ENCODE measurements at regions not wholly inside any gene's neighbourhood (a gene's known extent, or its start where the extent isn't known, plus 50 kb on each side); places are given as distances from the start of the nearest gene placed in this dataset.

DNA sequence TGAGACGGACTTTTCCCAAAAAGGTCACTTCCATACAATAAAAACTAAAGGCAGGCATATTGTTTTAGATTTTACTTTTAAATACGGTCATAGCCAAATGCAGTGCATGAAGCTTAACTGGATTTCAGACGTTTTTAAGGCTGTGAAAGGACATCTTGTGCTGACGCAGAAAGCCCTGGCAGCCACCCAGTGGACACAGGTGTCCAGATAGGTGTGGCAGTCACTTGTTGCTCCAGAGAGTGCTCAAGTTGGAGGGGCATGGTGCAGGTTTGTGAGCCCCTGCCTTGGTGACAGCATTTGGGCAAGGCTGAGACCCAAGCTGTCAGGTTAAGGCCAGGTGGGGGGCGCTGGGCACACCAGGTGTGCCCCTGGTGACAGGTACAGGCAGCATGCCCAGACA lies 135.8 kb upstream of the TBL1X start:
- H2AFZ ChIP-seq (ENCODE audit: low read depth), result no peak overlapping the region
- TF ChIP-seq, protein P1, sequence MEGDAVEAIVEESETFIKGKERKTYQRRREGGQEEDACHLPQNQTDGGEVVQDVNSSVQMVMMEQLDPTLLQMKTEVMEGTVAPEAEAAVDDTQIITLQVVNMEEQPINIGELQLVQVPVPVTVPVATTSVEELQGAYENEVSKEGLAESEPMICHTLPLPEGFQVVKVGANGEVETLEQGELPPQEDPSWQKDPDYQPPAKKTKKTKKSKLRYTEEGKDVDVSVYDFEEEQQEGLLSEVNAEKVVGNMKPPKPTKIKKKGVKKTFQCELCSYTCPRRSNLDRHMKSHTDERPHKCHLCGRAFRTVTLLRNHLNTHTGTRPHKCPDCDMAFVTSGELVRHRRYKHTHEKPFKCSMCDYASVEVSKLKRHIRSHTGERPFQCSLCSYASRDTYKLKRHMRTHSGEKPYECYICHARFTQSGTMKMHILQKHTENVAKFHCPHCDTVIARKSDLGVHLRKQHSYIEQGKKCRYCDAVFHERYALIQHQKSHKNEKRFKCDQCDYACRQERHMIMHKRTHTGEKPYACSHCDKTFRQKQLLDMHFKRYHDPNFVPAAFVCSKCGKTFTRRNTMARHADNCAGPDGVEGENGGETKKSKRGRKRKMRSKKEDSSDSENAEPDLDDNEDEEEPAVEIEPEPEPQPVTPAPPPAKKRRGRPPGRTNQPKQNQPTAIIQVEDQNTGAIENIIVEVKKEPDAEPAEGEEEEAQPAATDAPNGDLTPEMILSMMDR (conservative IDR thresholded peaks at IDR 0.05; ENCODE audit: low read depth, low read length), result no peak
- no peaks in the 10 kb centered on the region for H3K79me2 ChIP-seq (ENCODE audit: insufficient read depth, low read depth)
- H3K4me3 ChIP-seq (IDR thresholded peaks at IDR 0.05; ENCODE audit: insufficient read depth, low read depth, low read length), result no peak overlapping the region
- no peaks in the 10 kb centered on the region for H4K20me1 ChIP-seq (ENCODE audit: insufficient read depth)
- no peak overlapping the region for H3K4me2 ChIP-seq
- H3K27ac ChIP-seq, result no peak overlapping the region
- no peaks in the 10 kb centered on the region for H3K27me3 ChIP-seq (ENCODE audit: insufficient read depth, low read depth)
- H3K4me1 ChIP-seq (ENCODE audit: low read depth, poor library complexity, severe bottlenecking), result no peaks in the 10 kb centered on the region
- H3K36me3 ChIP-seq (ENCODE audit: insufficient read depth), result no peaks in the 10 kb centered on the region
- no peak overlapping the region for H3K9ac ChIP-seq

DNA sequence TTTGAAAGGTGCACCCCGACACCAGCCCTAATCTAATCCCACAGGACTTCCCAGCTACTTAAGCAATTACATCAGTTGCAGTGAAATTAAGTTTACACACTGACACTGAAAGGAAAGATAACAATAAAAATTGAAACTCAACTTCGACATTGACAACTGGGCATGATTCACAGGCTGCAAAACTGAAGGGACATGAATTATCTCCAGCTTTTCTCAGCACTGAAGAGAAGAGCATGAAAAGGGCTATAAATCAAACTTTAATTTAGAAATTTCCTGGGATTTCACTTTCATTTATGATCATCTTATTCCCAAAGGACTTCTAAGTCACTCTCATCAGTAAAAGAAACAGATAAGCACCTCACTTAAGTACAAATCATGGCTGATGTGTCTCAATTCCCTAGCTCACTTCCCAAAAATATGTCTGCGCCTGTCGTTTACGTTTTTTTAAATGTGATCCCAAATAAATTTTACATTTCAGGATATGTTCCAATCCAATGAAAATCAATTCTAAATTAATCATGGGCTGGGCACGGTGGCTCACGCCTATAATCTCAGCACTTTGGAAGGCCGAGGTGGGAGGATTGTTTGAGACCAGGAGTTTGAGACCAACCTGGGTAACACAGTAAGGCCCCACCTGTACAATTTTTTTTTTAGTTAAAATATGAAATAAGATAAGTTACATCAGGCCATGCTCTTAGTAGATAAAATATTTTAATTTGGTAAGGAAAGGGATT lies 134.4 kb upstream of the TBL1X start:
- Histone ChIP-seq H3K27ac (no peak overlapping the region), H4K20me1 (ENCODE audit: insufficient read depth) (no peaks in the 10 kb centered on the region), H3K27me3 (ENCODE audit: insufficient read depth, low read depth) (no peaks in the 10 kb centered on the region), H3K36me3 (ENCODE audit: insufficient read depth) (no peaks in the 10 kb centered on the region), H3K79me2 (ENCODE audit: insufficient read depth, low read depth) (no peaks in the 10 kb centered on the region), H3K4me1 (ENCODE audit: low read depth, poor library complexity, severe bottlenecking) (no peaks in the 10 kb centered on the region), H2AFZ (ENCODE audit: low read depth) (no peak overlapping the region), H3K4me3 (IDR thresholded peaks at IDR 0.05; ENCODE audit: insufficient read depth, low read depth, low read length) (no peak overlapping the region), H3K9ac (no peak overlapping the region), H3K4me2 (no peak overlapping the region)
- TF ChIP-seq, protein P1 (conservative IDR thresholded peaks at IDR 0.05; ENCODE audit: low read depth, low read length), result no peak

- Histone ChIP-seq H3K27ac (no peak overlapping the region), H2AFZ (ENCODE audit: low read depth) (no peak overlapping the region), H3K4me1 (ENCODE audit: low read depth, poor library complexity, severe bottlenecking) (peaks cover 9% of the 10 kb centered on the region), H3K79me2 (ENCODE audit: insufficient read depth, low read depth) (no peaks in the 10 kb centered on the region), H4K20me1 (ENCODE audit: insufficient read depth) (no peaks in the 10 kb centered on the region), H3K36me3 (ENCODE audit: insufficient read depth) (no peaks in the 10 kb centered on the region), H3K27me3 (ENCODE audit: insufficient read depth, low read depth) (no peaks in the 10 kb centered on the region), H3K4me3 (IDR thresholded peaks at IDR 0.05; ENCODE audit: insufficient read depth, low read depth, low read length) (no peak overlapping the region), H3K4me2 (no peak overlapping the region), H3K9ac (no peak overlapping the region)
- TF ChIP-seq, protein P1 (conservative IDR thresholded peaks at IDR 0.05; ENCODE audit: low read depth, low read length), result no peak
Measured at GRCh38 chrX:9333873-9334560, 130.8 kb upstream of the TBL1X start.

- TF ChIP-seq, protein P1 (conservative IDR thresholded peaks at IDR 0.05; ENCODE audit: low read depth, low read length), result no peak
- no peak overlapping the region for H3K4me3 ChIP-seq (IDR thresholded peaks at IDR 0.05; ENCODE audit: insufficient read depth, low read depth, low read length)
- H3K27ac ChIP-seq, result no peak overlapping the region
- H3K36me3 ChIP-seq (ENCODE audit: insufficient read depth), result no peaks in the 10 kb centered on the region
- H4K20me1 ChIP-seq (ENCODE audit: insufficient read depth), result no peaks in the 10 kb centered on the region
- H2AFZ ChIP-seq (ENCODE audit: low read depth), result no peak overlapping the region
- H3K4me1 ChIP-seq (ENCODE audit: low read depth, poor library complexity, severe bottlenecking), result peaks cover 21% of the 10 kb centered on the region
- no peak overlapping the region for H3K4me2 ChIP-seq
- no peaks in the 10 kb centered on the region for H3K27me3 ChIP-seq (ENCODE audit: insufficient read depth, low read depth)
- no peaks in the 10 kb centered on the region for H3K79me2 ChIP-seq (ENCODE audit: insufficient read depth, low read depth)
- H3K9ac ChIP-seq, result no peak overlapping the region
Measured at GRCh38 chrX:9335251-9335650, 129.6 kb upstream of the TBL1X start.
